Mesothelial cell of epicardium (in vitro differentiated cells): ENCODE measurements at regions not wholly inside any gene's neighbourhood (a gene's known extent, or its start where the extent isn't known, plus 50 kb on each side); places are given as distances from the start of the nearest gene placed in this dataset.
A peak's percentile ranks its signal among the peaks of the same experiment; 100 is the strongest.

Experiments
- DNase-seq, 2 experiments: peaks; one replicate each; pipeline ENCODE4 v3.0.0; 2021; ENCODE audit warnings: low spot score in 2 of 2; ENCODE audit not compliant: unreplicated experiment in 2 of 2
- H3K27ac Mint-ChIP-seq: 2 replicates; pipeline ENCODE4 v1.8.0; 2021; ENCODE audit warnings: mixed read lengths
- H3K27me3 Mint-ChIP-seq: 2 replicates; pipeline ENCODE4 v1.8.0; 2021; ENCODE audit warnings: low read depth, mixed read lengths
- H3K36me3 Mint-ChIP-seq: 2 replicates; pipeline ENCODE4 v1.8.0; 2021; ENCODE audit warnings: mixed read lengths
- H3K4me1 Mint-ChIP-seq: 2 replicates; pipeline ENCODE4 v1.8.0; 2021; ENCODE audit warnings: mixed read lengths
- H3K4me3 Mint-ChIP-seq: 2 replicates; pipeline ENCODE4 v1.8.0; 2021; ENCODE audit warnings: mild to moderate bottlenecking, moderate library complexity, mixed read lengths
- H3K9me3 Mint-ChIP-seq: 2 replicates; pipeline ENCODE4 v1.8.0; 2021; ENCODE audit warnings: mixed read lengths
- TF ChIP-seq, protein P1 (sequence below): fragments of 200-600 bp; sonication (generic); IDR thresholded peaks from one replicate; pipeline ENCODE4 v1.5.0; 2021; ENCODE audit warnings: antibody characterized with exemption; ENCODE audit not compliant: unreplicated experiment

- no peak for DNase-seq
- TF ChIP-seq, protein P1, sequence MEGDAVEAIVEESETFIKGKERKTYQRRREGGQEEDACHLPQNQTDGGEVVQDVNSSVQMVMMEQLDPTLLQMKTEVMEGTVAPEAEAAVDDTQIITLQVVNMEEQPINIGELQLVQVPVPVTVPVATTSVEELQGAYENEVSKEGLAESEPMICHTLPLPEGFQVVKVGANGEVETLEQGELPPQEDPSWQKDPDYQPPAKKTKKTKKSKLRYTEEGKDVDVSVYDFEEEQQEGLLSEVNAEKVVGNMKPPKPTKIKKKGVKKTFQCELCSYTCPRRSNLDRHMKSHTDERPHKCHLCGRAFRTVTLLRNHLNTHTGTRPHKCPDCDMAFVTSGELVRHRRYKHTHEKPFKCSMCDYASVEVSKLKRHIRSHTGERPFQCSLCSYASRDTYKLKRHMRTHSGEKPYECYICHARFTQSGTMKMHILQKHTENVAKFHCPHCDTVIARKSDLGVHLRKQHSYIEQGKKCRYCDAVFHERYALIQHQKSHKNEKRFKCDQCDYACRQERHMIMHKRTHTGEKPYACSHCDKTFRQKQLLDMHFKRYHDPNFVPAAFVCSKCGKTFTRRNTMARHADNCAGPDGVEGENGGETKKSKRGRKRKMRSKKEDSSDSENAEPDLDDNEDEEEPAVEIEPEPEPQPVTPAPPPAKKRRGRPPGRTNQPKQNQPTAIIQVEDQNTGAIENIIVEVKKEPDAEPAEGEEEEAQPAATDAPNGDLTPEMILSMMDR: no peak
- peaks cover 47% of the 10 kb centered on the region for H3K4me1 Mint-ChIP-seq
- H3K27me3 Mint-ChIP-seq: no peaks in the 10 kb centered on the region
- no peak overlapping the region for H3K4me3 Mint-ChIP-seq
- H3K9me3 Mint-ChIP-seq: no peaks in the 10 kb centered on the region
- no peaks in the 10 kb centered on the region for H3K36me3 Mint-ChIP-seq
- H3K27ac Mint-ChIP-seq: no peak overlapping the region
Measured at GRCh38 chr5:74169701-74170100, 470.8 kb downstream of the ENC1 start.

GRCh38 chr5:74167930-74168315 is 472.6 kb downstream of the ENC1 start:
- H3K4me1 Mint-ChIP-seq: peaks cover 38% of the 10 kb centered on the region
- no peak overlapping the region for H3K4me3 Mint-ChIP-seq
- H3K9me3 Mint-ChIP-seq: no peaks in the 10 kb centered on the region
- TF ChIP-seq, protein P1: no peak
- no peaks in the 10 kb centered on the region for H3K27me3 Mint-ChIP-seq
- no peak for DNase-seq
- H3K36me3 Mint-ChIP-seq: no peaks in the 10 kb centered on the region
- H3K27ac Mint-ChIP-seq: peak overlapping the region; percentile 37

DNA sequence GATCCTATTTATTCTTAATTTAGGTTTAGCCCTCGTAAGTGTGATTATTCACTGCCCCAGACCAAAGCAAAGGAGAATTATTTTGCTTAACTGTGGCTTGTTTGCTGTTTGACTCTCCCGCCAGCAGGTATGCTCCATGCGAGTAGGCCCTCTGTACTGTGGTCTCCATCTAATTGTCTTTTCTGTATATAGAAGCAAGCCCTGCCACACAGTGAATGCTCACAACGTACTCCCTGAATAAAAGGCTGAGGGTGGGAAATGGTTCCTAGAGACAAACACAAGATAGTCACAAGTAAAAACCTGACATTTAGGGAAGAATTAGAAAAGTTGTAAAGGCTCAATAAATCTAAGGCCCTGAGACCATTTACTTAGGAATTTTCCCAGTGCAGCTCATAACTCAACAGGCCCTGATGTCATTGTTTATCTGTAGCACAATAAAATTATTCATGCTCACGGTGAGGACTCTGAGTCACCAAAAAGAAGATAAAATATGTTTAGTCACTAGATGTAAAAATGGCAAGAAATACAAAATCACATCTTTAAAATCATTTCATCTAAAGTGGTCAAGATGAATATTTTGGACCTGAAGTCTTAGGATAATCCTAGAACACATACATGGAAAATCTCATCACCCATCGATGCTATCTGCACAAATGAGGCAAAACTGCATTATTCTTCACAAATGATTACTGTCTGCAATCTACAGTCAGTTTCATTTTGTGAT is 473.2 kb downstream of the ENC1 start:
- Mint-ChIP-seq H3K27me3 (no peaks in the 10 kb centered on the region), H3K4me3 (no peak overlapping the region), H3K27ac (peak overlapping the region; percentile 48), H3K4me1 (peaks cover 43% of the 10 kb centered on the region), H3K36me3 (no peaks in the 10 kb centered on the region), H3K9me3 (no peaks in the 10 kb centered on the region)
- TF ChIP-seq, protein P1: no peak
- DNase-seq: no peak

- H3K36me3 Mint-ChIP-seq: no peaks in the 10 kb centered on the region
- DNase-seq: no peak
- peaks cover 44% of the 10 kb centered on the region for H3K4me1 Mint-ChIP-seq
- H3K9me3 Mint-ChIP-seq: no peaks in the 10 kb centered on the region
- no peak overlapping the region for H3K4me3 Mint-ChIP-seq
- no peak overlapping the region for H3K27ac Mint-ChIP-seq
- H3K27me3 Mint-ChIP-seq: no peaks in the 10 kb centered on the region
- TF ChIP-seq, protein P1: no peak
Measured at GRCh38 chr5:74166064-74166463, 474.5 kb downstream of the ENC1 start.

GRCh38 chr5:74164725-74165235 is 475.7 kb downstream of the ENC1 start:
- Mint-ChIP-seq H3K4me3 (no peak overlapping the region), H3K27ac (no peak overlapping the region), H3K4me1 (peaks cover 42% of the 10 kb centered on the region), H3K9me3 (no peaks in the 10 kb centered on the region), H3K36me3 (no peaks in the 10 kb centered on the region), H3K27me3 (no peaks in the 10 kb centered on the region)
- TF ChIP-seq, protein P1: no peak
- DNase-seq: no peak

GRCh38 chr5:74162524-74162923 is 478.0 kb downstream of the ENC1 start:
- H3K4me3 Mint-ChIP-seq: no peak overlapping the region
- no peaks in the 10 kb centered on the region for H3K36me3 Mint-ChIP-seq
- peaks cover 20% of the 10 kb centered on the region for H3K4me1 Mint-ChIP-seq
- TF ChIP-seq, protein P1: no peak
- no peak for DNase-seq
- no peaks in the 10 kb centered on the region for H3K9me3 Mint-ChIP-seq
- H3K27ac Mint-ChIP-seq: no peak overlapping the region
- no peaks in the 10 kb centered on the region for H3K27me3 Mint-ChIP-seq
